Epithelial cell of esophagus (primary cell): ENCODE measurements at regions not wholly inside any gene's neighbourhood (a gene's known extent, or its start where the extent isn't known, plus 50 kb on each side); places are given as distances from the start of the nearest gene placed in this dataset.

ENCODE experiments used
- DNase-seq: peaks from one replicate; pipeline ENCODE4 v3.0.0; 2010; ENCODE audit warnings: low read depth
- H3K4me3 ChIP-seq: 2 replicates; pipeline ENCODE4 v1.5.1; 2011; ENCODE audit warnings: mild to moderate bottlenecking, low read length, control low read depth
- TF ChIP-seq, protein P1 (sequence below): IDR thresholded peaks from 2 replicates; pipeline ENCODE4 v1.5.1; 2011; ENCODE audit warnings: low read depth, mild to moderate bottlenecking, low read length, control low read depth, inconsistent platforms; ENCODE audit not compliant: insufficient read depth; ENCODE audit errors: missing control alignments

DNA sequence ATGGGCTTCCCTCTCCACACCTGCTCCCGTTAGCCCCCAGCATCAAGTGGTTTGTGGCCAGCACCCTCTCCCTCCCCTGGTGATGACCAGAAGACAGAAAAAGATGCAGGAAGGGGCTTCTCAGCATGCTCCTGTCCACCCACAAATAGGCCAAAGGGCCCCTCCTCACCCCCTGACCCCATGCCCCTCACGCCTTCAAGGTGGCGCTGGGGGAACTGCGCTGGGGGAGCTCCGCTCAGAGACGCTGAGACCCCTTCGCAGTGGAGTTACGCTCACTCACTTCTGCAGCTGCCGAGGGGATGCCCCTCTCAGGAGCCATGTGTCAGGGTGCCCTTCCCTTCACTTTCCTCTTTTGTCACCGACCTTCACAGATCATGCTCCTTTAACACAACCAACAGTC, 92.0 kb downstream of the PSMB1 start:
- TF ChIP-seq, protein P1, sequence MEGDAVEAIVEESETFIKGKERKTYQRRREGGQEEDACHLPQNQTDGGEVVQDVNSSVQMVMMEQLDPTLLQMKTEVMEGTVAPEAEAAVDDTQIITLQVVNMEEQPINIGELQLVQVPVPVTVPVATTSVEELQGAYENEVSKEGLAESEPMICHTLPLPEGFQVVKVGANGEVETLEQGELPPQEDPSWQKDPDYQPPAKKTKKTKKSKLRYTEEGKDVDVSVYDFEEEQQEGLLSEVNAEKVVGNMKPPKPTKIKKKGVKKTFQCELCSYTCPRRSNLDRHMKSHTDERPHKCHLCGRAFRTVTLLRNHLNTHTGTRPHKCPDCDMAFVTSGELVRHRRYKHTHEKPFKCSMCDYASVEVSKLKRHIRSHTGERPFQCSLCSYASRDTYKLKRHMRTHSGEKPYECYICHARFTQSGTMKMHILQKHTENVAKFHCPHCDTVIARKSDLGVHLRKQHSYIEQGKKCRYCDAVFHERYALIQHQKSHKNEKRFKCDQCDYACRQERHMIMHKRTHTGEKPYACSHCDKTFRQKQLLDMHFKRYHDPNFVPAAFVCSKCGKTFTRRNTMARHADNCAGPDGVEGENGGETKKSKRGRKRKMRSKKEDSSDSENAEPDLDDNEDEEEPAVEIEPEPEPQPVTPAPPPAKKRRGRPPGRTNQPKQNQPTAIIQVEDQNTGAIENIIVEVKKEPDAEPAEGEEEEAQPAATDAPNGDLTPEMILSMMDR = no peak
- H3K4me3 ChIP-seq = no peak overlapping the region
- no peak for DNase-seq

DNA sequence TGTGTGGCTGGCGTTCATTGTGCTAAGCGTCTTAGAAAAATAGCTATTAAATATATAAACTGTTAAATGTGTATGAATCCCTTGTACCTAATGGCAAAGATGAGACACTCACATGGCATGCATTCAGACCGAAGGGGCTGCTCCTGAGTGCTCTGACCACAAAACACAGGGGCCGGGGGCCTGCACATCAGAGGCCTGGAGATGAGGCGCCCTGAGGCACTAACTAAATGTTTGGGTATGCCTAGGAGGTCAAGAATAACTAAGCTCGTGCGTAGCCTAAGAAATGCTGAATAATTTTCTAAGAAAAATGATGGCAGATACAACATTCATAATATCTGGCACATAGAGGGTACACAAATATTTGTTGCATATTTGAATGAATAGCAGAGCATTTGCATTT, 92.5 kb downstream of the PSMB1 start:
- DNase-seq = no peak
- no peak overlapping the region for H3K4me3 ChIP-seq
- TF ChIP-seq, protein P1 = no peak

DNA sequence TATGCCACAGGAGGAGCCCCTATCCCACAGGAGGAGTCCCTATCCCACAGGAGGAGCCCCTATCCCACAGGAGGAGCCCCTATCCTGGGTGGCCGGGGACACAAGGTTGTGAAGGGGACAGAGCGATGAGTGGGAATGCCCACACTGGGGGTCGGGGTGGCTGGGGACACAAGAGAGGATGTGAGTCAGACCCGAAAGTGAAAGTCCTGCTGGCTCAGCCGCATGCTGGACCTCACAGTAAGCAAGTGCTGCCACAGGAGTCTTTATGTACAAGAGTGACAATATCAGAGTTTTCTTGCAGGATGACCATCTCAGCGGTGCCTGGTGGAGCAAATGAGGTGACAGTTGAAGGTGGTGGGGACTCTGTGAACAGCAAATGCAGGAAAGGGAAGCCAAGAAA, 93.7 kb downstream of the PSMB1 start:
- no peak overlapping the region for H3K4me3 ChIP-seq
- TF ChIP-seq, protein P1 = no peak
- DNase-seq = peak; percentile 14

DNA sequence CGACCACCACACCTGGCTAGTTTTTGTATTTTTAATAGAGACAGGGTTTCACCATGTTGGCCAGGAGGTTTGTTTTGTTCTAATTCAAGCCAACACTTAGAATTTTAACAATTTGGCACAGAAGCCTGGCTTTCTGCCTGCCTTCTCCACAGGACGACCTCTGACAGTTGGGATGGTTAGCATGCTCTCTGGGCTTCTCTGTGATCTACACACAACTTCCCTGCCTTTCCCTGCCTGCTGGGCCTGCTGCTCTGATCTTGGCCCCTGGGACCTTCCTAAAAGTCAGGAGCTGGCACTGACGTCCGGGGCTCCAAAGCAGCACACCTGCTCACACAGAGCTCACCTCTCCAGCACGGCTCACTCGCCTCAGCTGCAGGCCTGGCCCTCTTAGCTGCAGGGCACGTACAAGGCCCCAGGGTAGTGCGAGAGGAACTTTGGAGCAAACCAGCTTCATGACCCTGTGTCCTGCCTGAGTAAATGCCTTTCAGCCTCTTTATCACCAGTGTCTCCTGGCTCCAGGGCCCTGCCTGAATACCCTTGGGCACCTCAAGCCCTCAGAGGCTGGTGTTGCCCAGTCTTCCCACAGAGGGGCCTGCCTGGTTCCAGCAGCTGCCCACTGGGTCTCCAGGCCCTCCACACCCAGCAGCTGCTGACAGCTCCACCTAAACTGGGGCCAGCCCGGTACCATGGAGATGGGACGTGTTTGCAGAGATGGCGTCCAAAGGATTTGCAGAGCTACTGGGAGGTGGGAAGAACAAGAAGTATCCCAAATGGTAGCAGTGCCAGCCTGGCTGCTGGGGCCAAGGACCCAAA, 96.0 kb downstream of the PSMB1 start:
- DNase-seq = no peak
- no peak overlapping the region for H3K4me3 ChIP-seq

More for the DNA sequence above, 96.0 kb downstream of the PSMB1 start:
- TF ChIP-seq, protein P1 = no peak
